COLO829 (cell line): ENCODE measurements at regions not wholly inside any gene's neighbourhood (a gene's known extent, or its start where the extent isn't known, plus 50 kb on each side); places are given as distances from the start of the nearest gene placed in this dataset.
"Not testable (repeated sequence)": the region's sequence is repeated elsewhere in the genome, so short reads cannot be mapped to it uniquely, and the experiment has no call there.

Experiments used
- DNase-seq: peaks from one replicate; pipeline ENCODE4 v3.0.0; 2012; ENCODE audit warnings: low spot score

DNA sequence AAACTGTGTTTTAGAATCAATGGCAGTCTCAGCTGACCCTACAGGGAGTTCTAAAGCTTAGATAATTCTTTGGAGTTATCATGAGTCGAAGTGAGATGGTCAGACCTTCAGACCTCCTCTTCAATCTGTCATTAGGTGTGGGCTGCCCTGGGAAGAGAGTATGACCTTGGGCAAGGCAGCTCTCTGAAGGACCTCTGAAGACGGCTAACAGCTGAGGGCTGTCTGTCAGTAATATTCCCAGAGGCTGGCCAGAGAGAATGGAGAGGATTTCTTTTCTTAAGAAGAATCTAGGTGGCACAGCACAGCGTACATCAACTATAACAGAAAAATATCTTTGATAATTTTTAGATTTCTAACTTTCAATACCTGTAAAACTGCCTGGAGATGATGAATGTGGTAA, 379.4 kb downstream of the ZNF674 start:
- no peak for DNase-seq

DNA sequence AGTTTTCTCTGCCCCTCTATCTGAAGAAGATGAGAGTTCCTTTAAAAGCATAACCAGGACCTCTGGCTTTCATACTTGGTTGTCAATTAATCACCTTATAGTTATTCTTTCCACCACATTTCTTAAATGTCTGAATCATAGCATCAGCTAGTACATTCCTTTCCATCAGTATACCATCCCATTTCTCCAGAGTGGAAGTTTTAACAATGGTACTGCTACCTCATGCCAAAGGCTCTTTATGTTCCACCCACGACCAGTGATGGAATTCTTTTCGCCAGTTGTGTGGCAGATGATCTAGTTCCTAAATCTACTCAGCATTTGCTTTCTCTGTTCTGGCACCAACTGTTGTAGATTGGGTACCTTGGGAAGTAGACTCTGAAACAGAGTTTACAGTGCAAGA, 379.8 kb downstream of the ZNF674 start:
- no peak for DNase-seq

DNA sequence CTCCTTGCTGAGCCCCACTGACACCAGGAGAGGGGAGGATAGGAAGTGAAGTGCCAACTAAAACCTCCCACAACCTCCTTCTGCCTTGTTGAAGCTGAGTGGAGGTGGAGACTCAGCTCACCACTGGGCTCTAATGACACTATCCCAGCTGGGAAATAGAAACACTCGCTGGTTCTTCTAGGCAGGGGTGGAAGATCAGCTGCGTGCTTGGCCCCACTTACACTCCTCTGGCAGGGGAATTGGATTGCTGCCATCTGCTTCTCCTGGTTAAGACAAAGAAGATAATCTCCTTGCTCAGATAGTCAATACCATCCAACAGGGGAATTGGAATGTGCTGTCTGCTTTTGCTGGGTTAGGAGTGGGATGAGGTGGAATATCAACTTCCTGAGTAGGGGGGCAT, 392.5 kb downstream of the ZNF674 start:
- DNase-seq: no peak

DNA sequence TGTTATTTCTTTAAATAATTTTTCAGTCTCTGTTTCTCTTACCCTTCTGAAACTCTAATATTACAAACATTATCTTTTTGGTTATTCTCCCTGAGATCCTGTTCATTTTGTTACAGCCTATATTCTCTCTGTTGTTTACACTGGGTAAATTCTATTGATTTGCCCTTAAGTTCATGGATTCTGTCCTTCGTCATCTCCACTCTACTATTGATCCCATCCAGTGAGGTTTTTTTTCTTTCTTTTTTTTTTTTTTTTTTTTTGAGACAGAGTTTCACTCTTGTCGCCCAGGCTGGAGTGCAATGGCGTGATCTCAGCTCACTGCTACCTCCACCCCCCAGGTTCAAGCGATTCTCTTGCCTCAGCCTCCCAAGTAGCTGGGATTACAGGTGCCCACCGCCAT, 393.9 kb downstream of the ZNF674 start:
- not testable (repeated sequence) for DNase-seq

DNA sequence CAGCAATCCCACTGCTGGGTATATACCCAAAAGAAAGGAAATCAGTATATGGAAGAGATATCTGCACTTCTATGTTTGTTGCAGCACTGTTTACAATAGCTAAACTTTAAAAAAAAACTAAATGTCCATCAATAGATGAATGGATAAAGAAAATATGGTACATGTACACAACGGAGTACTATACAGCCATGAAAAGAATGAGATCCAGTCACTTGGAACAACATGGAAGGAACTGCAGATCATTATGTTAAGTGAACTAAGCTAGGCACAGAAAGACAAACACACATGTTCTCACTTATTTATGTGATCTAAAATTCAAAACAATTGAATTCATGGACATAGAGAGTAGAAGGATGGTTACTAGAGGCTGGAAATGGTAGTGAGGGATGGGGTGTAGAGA, 400.7 kb downstream of the ZNF674 start:
- no peak for DNase-seq

DNA sequence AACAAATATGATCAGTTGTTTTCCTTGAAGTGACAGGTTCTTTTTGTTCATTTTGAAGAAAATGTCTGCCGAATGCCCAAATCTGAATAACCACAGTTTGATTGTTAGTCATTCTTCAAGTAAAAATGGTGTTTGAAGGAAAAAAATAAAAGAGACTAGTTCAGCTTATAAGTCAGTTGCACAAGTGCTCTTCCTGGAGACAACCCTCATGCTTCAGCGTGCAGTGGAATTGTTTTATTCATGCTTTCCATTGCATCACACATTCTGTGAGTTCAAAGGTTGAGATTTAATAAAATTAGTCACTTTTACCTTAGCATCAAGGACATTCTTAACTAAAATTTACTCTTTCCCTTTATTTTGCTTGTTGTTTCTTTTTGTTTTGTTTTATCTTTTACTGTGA, 404.9 kb downstream of the ZNF674 start:
- DNase-seq: no peak

DNA sequence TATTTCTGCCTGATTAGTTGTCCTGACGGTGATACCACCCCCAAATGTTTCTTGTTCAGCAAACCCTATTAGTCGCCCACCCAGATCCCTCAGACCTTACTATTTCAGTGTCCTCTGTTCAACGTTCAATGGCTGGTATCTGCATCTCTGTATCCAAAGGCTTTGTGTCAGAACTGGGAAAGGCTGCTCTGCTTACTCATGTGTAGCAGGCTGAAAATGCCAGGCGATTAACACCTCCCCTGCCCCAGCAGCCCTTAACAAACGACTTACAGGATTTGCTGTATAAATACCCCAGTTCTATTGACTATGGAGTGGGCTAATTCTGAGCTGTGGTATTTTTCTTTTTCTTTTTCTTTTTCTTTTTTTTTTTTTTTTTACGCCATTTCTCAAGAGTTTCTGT, 415.0 kb downstream of the ZNF674 start:
- DNase-seq: no peak

DNA sequence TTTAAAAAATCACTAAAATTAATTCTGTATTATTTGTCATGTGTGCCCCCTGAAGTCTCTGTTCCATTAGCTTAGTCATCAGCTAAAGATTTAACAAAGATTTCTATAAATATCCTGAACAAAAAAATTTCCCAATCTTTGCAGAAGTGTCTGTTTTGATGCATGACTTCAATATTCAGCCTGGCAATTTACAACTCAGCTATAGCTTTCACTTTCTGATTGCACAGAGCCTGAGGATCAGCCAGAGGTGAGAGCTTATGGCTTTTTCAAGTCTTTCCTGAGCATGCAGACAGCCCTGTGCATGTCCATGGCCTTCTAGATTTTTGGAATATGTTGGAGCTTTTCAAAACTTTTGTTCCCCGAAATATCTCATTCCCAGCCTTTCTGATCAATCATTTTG, 420.1 kb downstream of the ZNF674 start:
- DNase-seq: no peak

DNA sequence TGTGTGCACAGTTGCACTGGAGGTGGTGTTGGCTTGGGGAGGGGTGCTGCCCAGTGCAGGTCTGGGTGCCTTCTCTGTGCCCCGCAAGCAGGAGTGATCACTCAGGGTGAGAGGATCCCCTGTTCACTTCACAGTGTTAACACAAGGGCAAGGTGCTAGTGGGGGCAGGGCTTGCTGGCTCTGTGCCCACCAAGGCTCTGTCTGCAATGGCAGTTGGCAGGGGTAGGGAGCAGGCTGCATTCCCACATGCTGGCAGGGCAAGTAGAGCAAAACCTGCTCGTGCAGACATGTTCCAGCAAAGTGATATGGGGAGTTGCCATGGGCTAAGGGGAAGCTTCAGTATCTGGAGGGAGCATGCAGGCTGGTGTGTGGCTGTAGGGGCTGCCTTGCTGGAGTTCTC, 428.0 kb downstream of the ZNF674 start:
- DNase-seq: no peak

DNA sequence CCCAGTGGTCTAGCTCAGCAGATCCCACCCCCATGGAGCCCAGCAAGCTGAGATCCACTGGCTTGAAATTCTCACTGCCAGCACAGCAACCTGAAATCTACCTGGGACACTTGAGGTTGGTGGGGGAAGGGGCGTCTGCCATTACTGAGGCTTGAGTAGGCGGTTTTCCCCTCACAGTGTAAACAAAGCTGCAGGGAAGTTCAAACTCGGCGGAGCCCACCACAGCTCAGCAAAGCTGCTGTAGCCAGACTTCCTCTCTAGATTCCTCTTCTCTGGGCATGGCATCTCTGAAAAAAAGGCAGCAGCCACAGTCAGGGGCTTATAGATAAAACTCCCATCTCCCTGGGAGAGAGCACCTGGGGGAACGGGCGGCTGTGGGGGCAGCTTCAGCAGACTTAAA, 457.9 kb downstream of the ZNF674 start:
- not testable (repeated sequence) for DNase-seq

DNA sequence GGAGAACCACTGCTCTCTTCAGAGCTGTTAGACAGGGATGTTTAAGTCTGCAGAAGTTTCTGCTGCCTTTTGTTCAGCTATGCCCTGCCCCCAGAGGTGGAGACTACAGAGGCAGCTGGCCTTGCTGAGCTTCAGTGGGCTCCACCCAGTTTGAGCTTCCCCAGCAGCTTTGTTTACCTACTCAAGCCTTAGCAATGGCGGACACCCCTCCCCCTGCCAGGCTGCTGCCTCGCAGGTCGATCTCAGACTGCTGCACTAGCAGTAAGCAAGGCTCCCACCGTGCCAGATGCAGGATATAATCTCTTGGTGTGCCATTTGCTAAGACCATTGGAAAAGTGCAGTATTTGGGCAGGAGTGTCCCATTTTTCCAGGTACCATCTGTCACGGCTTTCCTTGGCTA, 465.1 kb downstream of the ZNF674 start:
- not testable (repeated sequence) for DNase-seq

DNA sequence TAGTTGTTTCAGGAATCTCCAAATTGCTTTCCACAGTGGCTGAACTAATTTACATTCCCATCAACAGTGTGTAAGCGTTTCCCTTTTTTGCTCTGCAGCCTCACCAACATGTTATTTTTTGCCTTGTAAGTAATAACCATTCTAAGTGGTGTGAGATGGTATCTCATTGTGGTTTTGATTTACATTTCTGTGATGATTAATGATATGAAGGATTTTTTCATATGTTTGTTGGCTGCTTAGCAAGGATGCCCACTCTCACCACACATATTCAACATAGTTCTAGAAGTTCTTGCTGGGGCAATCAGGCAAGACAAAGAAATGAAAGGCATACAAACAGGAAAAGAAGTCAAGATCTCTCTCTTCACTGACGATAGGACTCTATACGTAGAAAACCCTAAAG, 472.4 kb downstream of the ZNF674 start:
- DNase-seq: no peak

DNA sequence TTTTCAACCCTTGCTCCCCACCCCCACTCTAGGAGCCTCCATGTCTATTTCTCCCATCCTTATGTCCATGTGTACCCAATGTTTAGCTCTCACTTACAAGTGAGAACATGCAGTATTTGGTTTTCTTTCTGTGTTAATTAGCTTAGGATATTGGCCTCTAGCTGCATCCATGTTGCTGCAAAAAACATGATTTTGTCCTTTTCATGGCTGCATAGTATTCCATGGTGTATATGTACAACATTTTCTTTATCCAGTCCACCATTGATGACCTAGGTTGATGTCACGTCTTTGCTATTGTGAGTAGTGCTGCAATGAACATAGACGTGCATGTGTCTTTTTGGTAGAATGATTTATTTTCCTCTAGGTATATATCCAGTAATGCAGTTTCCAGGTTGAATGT, 472.8 kb downstream of the ZNF674 start:
- no peak for DNase-seq

DNA sequence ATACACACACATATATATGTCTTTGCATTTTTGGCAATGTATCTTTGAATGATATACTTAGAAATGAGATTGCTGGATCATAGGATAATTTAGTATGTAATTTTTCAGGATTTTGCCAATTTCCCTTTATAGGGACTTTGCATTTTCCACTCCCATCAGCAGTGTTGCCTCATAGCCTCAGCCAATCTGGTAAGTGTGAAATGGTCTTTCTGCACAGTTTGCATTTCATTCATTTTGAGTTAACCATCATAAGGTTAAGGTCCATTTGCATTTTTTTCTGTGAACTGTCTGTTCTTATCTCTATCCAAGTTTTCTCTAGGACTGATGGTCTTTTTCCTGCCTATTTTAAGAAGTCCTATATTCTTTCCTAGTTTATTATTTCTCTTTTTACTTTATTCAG, 474.8 kb downstream of the ZNF674 start:
- no peak for DNase-seq

DNA sequence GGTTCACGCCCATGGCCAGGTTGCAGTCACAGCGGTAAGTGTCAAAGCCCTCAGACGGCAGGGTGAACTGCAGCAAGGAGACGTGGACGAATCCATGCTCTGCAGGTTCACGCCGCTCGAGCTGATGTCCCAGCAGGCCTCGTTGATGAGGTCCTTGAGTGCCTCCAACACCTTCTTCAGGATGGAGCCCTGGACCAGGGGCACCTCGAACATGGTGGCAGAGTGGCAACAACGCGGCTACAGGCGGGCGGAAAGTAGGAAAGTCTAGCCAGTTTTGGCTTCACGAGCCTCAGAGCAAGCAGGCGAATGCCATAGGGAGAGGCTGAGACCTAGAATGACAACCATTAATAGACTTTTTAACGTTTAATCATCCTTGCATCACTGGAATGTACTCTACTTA, 485.9 kb downstream of the ZNF674 start:
- DNase-seq: no peak

DNA sequence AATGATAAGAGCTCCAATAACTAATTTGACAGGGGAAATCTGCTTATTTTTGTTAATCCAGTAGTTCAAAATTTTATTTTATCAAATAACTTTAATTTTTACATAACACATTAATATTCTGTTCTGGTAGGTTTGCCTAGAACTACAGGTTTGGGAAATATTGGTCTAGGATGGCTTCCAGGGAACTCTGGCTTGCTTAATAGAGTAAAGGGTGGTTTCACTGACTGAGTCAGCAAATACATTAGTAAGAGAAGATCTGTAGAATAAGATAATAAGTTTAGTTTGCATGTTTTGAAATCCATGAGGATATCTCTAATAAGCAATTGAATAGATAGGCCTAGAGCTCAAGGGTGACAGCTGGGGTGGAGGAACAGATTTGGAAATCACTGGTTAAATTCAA, 500.7 kb downstream of the ZNF674 start:
- DNase-seq: no peak

DNA sequence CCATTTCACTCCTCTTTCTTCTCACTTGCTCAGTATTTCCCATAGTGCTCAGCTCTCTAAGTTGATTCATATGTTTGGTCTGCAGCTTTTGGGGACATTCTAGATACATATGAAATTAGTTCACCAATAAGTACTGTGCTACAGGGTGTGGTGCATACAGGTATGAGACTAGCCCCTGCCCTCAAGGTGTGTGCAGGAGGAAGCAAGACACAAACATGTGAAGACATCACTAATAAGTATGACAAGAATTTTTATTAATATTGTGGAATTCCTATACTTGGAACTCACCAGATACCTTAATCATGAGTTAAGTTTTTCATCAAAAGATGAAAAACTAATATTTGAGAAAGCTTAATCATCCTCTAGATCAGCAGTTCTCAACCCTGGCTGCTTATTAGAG, 505.2 kb downstream of the ZNF674 start:
- DNase-seq: no peak

DNA sequence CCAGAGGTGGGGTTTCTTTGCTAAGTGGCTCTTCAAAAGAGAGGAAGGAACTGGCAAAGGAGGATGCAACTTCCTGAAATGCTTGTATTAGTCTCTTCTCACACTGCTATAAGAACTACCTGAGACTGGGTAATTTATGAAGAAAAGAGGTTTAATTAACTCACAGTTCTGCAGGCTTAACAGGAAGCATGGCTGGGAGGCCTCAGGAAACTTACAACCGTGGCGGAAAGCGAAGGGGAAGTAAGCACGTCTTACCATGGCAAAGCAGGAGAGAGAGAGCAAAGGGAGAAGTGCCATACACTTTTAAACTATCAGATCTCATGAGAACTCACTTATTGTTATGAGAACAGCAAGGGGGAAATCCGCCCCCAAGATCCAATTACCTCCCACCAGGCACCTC, 505.7 kb downstream of the ZNF674 start:
- no peak for DNase-seq

DNA sequence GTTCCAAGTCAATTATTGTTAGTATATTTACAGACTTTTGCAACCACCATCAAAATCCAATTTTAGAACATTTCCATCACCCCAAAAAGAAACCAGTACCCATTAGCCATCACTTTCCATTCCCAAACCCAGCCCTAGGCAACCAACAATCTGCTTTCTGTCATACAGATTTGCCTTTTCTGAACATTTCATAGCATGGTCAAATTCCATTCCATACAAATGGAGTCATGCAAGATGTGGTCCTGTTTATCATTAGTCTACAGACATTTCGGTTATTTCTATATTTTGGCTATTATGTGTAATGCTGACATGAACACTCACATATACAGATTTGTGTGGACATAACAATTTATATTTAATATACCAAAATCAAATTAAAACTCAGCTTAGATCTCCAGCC, 508.7 kb downstream of the ZNF674 start:
- no peak for DNase-seq

DNA sequence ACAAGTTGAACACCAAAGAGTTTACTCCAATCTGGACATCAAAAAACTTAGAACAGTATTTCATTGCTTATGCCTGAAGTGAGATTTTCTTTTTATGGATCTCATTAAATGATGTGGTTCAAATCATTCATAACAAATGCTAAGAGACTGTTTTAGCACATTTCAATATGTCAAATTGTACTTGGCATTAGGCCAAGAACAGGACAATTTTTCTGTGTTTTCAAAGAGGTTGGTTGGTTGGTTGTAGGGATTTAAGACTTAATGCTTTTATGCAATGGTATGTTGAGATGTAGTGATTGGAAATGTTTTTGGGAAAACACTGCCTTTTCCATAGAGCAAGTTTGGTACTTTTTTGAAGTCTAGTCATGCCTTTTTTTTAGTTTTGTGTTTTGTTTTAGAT, 510.4 kb downstream of the ZNF674 start:
- no peak for DNase-seq

DNA sequence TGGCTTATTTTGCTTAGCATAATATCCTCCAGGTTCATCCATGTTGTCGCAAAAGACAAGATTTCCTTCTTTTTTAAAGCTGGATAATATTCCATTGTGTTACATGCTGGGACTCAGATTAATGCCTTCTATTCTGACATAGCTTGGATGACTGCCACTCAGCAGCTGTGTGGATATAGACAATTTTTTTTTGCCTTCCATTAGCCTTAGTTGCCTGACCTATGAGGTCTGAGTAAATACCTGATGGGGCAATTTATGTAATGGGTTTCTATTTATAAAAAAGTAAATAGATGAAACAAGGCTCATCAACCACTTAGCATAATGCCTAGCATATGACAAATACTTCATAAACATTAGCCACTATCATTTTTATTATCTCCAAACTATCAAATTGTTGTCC, 515.4 kb downstream of the ZNF674 start:
- no peak for DNase-seq

DNA sequence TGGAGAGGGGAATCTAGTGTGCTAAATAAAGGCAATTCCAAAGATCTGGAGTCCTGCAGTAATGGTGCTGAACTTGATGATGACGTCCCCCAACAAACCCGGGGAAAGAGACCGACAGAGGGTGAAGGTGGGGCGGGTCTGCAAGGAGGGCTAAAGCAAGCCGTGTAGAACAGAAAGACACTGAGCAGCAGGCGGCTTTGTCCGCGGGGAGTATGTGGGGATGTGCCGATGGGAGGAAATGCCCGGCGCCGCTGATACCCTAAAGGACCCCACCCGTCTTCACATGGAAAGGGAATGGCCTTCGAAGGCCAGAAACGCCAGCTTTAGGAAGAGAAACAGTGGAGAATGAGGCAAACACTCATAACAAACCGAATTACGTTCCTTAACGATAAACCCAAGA, 528.9 kb downstream of the ZNF674 start:
- no peak for DNase-seq

DNA sequence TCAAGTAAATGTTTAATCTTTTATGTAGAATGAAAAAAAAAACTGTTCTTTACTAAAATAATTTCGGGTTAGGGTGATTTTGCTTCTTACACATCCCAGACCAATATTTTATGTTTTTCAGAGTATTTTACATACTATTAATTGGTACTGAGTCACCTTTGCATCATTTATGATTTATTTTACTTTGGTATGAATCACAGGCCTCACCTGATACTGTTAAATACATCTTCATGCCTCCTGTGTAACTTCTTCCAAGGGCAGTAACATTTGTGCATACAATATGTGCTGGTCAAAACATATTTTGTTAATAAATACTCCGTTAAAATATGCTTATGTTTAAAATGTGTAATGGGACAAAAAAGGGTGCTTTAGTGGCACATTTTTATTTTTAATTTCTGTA, 529.6 kb downstream of the ZNF674 start:
- no peak for DNase-seq

DNA sequence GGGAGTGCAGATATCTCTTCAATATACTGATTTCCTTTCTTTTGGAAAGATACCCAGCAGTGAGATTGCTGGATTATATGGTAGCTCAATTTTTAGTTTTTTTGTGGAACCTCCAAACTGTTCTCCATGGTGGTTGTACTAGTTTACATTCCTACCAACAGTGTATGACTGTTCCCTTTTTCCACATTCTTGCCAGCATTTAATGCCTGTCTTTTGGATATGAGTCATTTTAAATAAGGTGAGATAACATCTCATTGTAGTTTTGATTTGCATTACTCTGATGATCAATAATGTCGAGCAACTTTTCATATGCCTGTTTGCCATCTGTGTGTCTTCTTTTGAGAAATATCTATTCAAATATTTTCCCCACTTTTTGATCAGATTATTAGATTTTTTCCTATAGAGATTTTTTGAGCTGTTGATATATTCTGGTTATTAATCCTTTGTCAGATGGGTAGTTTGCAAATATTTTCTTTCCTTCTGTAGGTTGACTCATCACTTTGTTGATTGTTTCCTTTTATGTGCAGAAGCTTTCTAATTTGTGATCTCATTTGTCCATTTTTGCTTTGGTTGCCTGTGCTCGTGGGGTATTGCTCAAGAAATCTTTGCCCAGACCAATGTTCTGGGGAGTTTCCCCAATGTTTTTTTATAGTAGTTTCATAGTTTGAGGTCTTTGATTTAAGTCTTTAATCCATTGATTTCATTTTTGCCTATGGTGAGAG, 552.7 kb downstream of the ZNF674 start:
- no peak for DNase-seq

DNA sequence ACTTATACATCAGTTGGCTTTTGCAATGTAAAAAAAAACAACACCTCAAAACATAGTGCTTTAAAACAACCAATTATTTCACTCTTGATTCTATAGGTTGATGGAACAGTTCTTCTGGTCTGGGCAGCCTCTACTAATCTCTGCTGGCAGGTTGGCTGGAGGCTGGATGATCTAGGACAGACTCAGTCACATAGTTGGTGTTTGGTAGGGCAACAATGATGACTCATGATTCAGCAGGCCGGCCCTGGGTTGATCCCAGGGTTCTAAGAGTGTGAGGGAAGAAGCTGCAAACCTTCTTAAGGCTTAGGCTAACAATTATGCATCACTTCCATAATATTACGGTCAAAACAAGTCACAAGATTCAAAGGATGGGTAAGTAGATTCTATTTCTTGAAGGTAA, 558.2 kb downstream of the ZNF674 start:
- DNase-seq: no peak
